Sciatic nerve (tissue), 2 donors: ENCODE measurements at regions not wholly inside any gene's neighbourhood (a gene's known extent, or its start where the extent isn't known, plus 50 kb on each side); places are given as distances from the start of the nearest gene placed in this dataset.

Experiments
- ATAC-seq: fragments of 200-7000 bp; cut with Tn5 transposase; one replicate; pipeline ENCODE4 v1.9.1; 2020; ENCODE audit warnings: mild to moderate bottlenecking, moderate library complexity
- DNase-seq: peaks from one replicate; pipeline ENCODE4 v3.0.0-alpha.2; 2020; ENCODE audit warnings: low spot score
- intact Hi-C: fragments of 100-400 bp; cut with DNase I; formaldehyde crosslinking; loops from one replicate; pipeline ENCODE4 v1.14.2; 2022
- donor health status: DM: no; HTN: no; CAD: no.
- donor health status: DM: no; HTN: no; CAD: no.

- DNase-seq, result no peak
- no peak for ATAC-seq
- intact Hi-C loops, result no loop called here
Measured at GRCh38 chrY:11293392-11293791, 1407.6 kb upstream of the USP9Y start.

- intact Hi-C loops, result no loop called here
- ATAC-seq, result no peak
- peak; percentile 64 for DNase-seq
Measured at GRCh38 chrY:11334151-11334550, 1366.9 kb upstream of the USP9Y start.
